ENCODE measurements at regions not wholly inside any gene's neighbourhood (a gene's known extent, or its start where the extent isn't known, plus 50 kb on each side); places are given as distances from the start of the nearest gene placed in this dataset.
A peak's percentile ranks its signal among the peaks of the same experiment; 100 is the strongest.

GRCh38 chr4:163595580-163595979 lies 101.1 kb downstream of the TMA16 start:
- DNase-seq (ENCODE audit: low read depth) = no peak
- no peak overlapping the region for H3K4me3 ChIP-seq (ENCODE audit: low read depth, low read length)
- no peak for TF ChIP-seq CTCF (IDR thresholded peaks at IDR 0.05; ENCODE audit: insufficient read depth, low read depth, low read length)

DNA sequence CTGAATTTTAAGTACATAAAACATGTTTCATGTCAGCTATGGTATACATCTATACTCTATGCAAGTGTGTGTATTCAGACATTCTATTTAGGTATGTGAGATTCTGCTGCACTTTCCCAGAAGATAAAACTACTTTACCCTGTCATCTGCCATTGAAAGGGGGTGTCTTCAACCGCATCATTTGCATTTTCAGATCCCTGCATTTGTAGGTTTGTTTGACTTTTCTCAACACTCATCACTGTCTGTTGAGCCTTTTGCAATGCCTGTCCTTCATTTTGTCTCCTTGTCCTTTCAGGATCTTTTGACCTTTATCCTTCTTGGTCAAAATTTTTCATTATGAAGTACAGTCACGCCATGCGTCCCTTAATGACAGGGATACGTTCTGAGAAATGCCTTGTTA lies 103.5 kb downstream of the TMA16 start:
- DNase-seq (ENCODE audit: low read depth) = no peak
- TF ChIP-seq CTCF (IDR thresholded peaks at IDR 0.05; ENCODE audit: insufficient read depth, low read depth, low read length) = no peak
- no peak overlapping the region for H3K4me3 ChIP-seq (ENCODE audit: low read depth, low read length)

DNA sequence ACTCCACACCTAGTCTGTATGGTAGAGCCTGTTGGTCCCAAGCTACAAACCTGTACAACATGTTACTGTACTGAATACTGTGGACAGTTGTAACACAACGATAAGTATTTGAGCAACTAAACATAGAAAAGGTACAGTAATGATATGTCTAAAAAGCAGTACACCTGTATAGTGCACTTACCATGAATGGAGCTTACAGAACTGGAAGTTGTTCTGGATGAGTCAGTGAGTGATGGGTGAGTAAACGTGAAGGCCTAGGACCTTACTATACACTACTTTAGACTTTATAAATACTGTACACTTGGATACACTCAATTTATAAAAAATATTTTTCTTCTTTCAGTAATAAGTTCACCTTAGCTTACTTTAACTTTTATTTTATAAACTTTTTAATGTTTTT lies 104.0 kb downstream of the TMA16 start:
- no peak for TF ChIP-seq CTCF (IDR thresholded peaks at IDR 0.05; ENCODE audit: insufficient read depth, low read depth, low read length)
- H3K4me3 ChIP-seq (ENCODE audit: low read depth, low read length) = no peak overlapping the region
- no peak for DNase-seq (ENCODE audit: low read depth)

GRCh38 chr4:163600727-163601126 lies 106.2 kb downstream of the TMA16 start:
- no peak for TF ChIP-seq CTCF (IDR thresholded peaks at IDR 0.05; ENCODE audit: insufficient read depth, low read depth, low read length)
- DNase-seq (ENCODE audit: low read depth) = no peak
- H3K4me3 ChIP-seq (ENCODE audit: low read depth, low read length) = no peak overlapping the region

DNA sequence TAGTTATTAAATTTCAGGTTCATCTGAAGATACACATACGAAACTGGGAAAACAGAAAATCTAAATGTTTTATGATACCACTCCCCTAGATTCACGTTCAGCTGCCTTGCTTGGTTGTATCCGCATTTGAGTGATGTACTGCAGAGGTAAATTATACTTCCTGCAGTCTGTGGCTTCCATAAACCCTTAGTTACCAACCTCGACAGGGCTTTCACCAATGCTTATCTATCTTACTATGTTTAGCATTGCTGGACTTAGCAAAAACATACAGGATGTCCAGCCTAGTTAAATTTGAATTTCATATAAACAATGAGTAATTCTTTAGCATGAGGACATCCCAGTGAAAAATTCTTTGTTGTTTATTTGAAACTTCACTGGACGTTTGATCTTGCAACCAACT lies 108.8 kb downstream of the TMA16 start:
- peak; percentile 46 for DNase-seq (ENCODE audit: low read depth)
- H3K4me3 ChIP-seq (ENCODE audit: low read depth, low read length) = no peak overlapping the region
- TF ChIP-seq CTCF (IDR thresholded peaks at IDR 0.05; ENCODE audit: insufficient read depth, low read depth, low read length) = no peak

- no peak for TF ChIP-seq CTCF (IDR thresholded peaks at IDR 0.05; ENCODE audit: insufficient read depth, low read depth, low read length)
- no peak for DNase-seq (ENCODE audit: low read depth)
Measured at GRCh38 chr4:163606896-163607691, 112.6 kb downstream of the TMA16 start.

GRCh38 chr4:163609019-163609418 lies 114.5 kb downstream of the TMA16 start:
- DNase-seq (ENCODE audit: low read depth) = no peak
- TF ChIP-seq CTCF (IDR thresholded peaks at IDR 0.05; ENCODE audit: insufficient read depth, low read depth, low read length) = no peak
- no peak overlapping the region for H3K4me3 ChIP-seq (ENCODE audit: low read depth, low read length)

More at GRCh38 chr4:163606896-163607691, 112.6 kb downstream of the TMA16 start:
- no peak overlapping the region for H3K4me3 ChIP-seq (ENCODE audit: low read depth, low read length)

Measured in fibroblast of villous mesenchyme (primary cell).